OCI-LY1 (cell line): ENCODE measurements at regions not wholly inside any gene's neighbourhood (a gene's known extent, or its start where the extent isn't known, plus 50 kb on each side); places are given as distances from the start of the nearest gene placed in this dataset.

Experiments used
- H2AFZ ChIP-seq: fragments of 200-600 bp; sonication (generic), shearing (Covaris generic); 2 replicates; pipeline ENCODE4 v1.6.0; 2014; ENCODE audit warnings: antibody characterized with exemption, mild to moderate bottlenecking, low read length
- H3F3A ChIP-seq: fragments of 200-600 bp; sonication (generic), shearing (Covaris generic); 2 replicates; pipeline ENCODE4 v1.6.0; 2014; ENCODE audit warnings: mild to moderate bottlenecking, antibody characterized with exemption, low read length, moderate library complexity; ENCODE audit not compliant: insufficient read depth
- H3K27ac ChIP-seq: fragments of 200-600 bp; sonication (generic); 2 replicates; pipeline ENCODE4 v1.5.1; 2014; ENCODE audit warnings: low read length, mixed run types, mild to moderate bottlenecking, low read depth; ENCODE audit not compliant: poor library complexity, severe bottlenecking
- H3K27me3 ChIP-seq: fragments of 200-600 bp; sonication (generic); 2 replicates; pipeline ENCODE4 v1.6.0; 2014; ENCODE audit warnings: antibody characterized with exemption, mild to moderate bottlenecking, low read length, moderate library complexity; ENCODE audit not compliant: insufficient read depth
- H3K36me3 ChIP-seq: fragments of 200-600 bp; sonication (generic); 2 replicates; pipeline ENCODE4 v1.6.1; 2014; ENCODE audit warnings: mild to moderate bottlenecking, antibody characterized with exemption, low read length, moderate library complexity, mixed read lengths; ENCODE audit not compliant: insufficient read depth
- H3K4me1 ChIP-seq: fragments of 200-600 bp; sonication (generic); 2 replicates; pipeline ENCODE4 v1.5.1; 2014; ENCODE audit warnings: mild to moderate bottlenecking, low read length, moderate library complexity; ENCODE audit not compliant: insufficient read depth, severe bottlenecking
- H3K4me2 ChIP-seq: fragments of 200-600 bp; sonication (generic), shearing (Covaris generic); 2 replicates; pipeline ENCODE4 v1.6.1; 2014; ENCODE audit warnings: low read length
- H3K4me3 ChIP-seq: fragments of 200-600 bp; sonication (generic); 2 replicates; pipeline ENCODE4 v1.5.1; 2014; ENCODE audit warnings: low read length, low read depth, mild to moderate bottlenecking, mixed read lengths; ENCODE audit not compliant: poor library complexity, severe bottlenecking
- H3K79me2 ChIP-seq: fragments of 200-600 bp; shearing (Covaris generic); 2 replicates; pipeline ENCODE4 v1.6.1; 2016; ENCODE audit warnings: mixed run types, low read length, mixed read lengths; ENCODE audit not compliant: insufficient read depth
- H3K9ac ChIP-seq: fragments of 200-600 bp; sonication (generic), shearing (Covaris generic); 2 replicates; pipeline ENCODE4 v1.6.1; 2014; ENCODE audit warnings: mild to moderate bottlenecking, low read length, mixed read lengths
- H3K9me2 ChIP-seq: fragments of 200-600 bp; sonication (generic), shearing (Covaris generic); 2 replicates; pipeline ENCODE4 v1.6.1; 2014; ENCODE audit warnings: low read depth, mild to moderate bottlenecking, low read length, mixed read lengths
- H3K9me3 ChIP-seq: fragments of 200-600 bp; shearing (Covaris generic); 2 replicates; pipeline ENCODE4 v1.6.1; 2014; ENCODE audit warnings: low read length, mixed read lengths
- H4K20me1 ChIP-seq: fragments of 200-600 bp; sonication (generic), shearing (Covaris generic); 2 replicates; pipeline ENCODE4 v1.6.0; 2016; ENCODE audit warnings: mild to moderate bottlenecking, low read length; ENCODE audit not compliant: insufficient read depth
- EZH2 ChIP-seq: fragments of 200-600 bp; sonication (generic), shearing (Covaris generic); IDR thresholded peaks from 2 replicates; pipeline ENCODE4 v1.8.0; 2017; ENCODE audit warnings: borderline replicate concordance, mixed run types, mild to moderate bottlenecking, antibody characterized with exemption, low read length, moderate library complexity, mixed read lengths
- TF ChIP-seq, protein P1 (sequence below): fragments of 200-600 bp; sonication (generic), shearing (Covaris generic); IDR thresholded peaks from 2 replicates; pipeline ENCODE4 v1.5.1; 2017; ENCODE audit warnings: mild to moderate bottlenecking, antibody characterized with exemption, low read length, moderate library complexity, mixed read lengths

DNA sequence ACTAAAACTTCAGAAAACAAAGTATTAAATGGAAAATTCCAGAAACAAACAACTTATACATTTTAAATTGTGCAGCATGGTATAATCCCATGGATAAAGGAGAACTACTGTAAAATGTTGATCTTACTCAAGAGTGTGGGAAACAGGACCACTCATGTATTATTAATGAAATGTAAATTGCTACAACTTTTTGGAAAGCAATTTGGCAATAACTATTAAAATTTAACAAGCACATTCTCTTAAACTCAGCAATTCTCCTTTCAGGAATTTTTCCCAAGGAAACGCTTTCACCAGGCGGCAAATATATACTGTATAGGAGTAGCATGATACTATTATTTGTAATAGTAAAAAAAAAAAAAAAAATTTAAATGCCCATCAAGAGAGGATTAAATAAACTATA, 284.5 kb upstream of the AMIGO2 start:
- H3F3A ChIP-seq = no peaks in the 10 kb centered on the region
- peak overlapping the region; percentile 91 for H3K27ac ChIP-seq
- H4K20me1 ChIP-seq = no peaks in the 10 kb centered on the region
- 0 out of 2 replicates have a peak overlapping the region, but pooled peaks have one; percentile 15 for H3K4me2 ChIP-seq
- no peak overlapping the region for H3K4me3 ChIP-seq
- H3K27me3 ChIP-seq = no peaks in the 10 kb centered on the region
- H3K4me1 ChIP-seq = peaks cover 74% of the 10 kb centered on the region
- H3K9me3 ChIP-seq = peaks cover 12% of the 10 kb centered on the region
- no peaks in the 10 kb centered on the region for H3K36me3 ChIP-seq
- H3K79me2 ChIP-seq = no peaks in the 10 kb centered on the region
- no peak overlapping the region for H2AFZ ChIP-seq
- peak overlapping the region; percentile 35; the same call in 1 of the 2 replicates for H3K9ac ChIP-seq
- no peak for TF ChIP-seq EZH2
- TF ChIP-seq, protein P1, sequence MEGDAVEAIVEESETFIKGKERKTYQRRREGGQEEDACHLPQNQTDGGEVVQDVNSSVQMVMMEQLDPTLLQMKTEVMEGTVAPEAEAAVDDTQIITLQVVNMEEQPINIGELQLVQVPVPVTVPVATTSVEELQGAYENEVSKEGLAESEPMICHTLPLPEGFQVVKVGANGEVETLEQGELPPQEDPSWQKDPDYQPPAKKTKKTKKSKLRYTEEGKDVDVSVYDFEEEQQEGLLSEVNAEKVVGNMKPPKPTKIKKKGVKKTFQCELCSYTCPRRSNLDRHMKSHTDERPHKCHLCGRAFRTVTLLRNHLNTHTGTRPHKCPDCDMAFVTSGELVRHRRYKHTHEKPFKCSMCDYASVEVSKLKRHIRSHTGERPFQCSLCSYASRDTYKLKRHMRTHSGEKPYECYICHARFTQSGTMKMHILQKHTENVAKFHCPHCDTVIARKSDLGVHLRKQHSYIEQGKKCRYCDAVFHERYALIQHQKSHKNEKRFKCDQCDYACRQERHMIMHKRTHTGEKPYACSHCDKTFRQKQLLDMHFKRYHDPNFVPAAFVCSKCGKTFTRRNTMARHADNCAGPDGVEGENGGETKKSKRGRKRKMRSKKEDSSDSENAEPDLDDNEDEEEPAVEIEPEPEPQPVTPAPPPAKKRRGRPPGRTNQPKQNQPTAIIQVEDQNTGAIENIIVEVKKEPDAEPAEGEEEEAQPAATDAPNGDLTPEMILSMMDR = no peak
- H3K9me2 ChIP-seq = no peaks in the 10 kb centered on the region

DNA sequence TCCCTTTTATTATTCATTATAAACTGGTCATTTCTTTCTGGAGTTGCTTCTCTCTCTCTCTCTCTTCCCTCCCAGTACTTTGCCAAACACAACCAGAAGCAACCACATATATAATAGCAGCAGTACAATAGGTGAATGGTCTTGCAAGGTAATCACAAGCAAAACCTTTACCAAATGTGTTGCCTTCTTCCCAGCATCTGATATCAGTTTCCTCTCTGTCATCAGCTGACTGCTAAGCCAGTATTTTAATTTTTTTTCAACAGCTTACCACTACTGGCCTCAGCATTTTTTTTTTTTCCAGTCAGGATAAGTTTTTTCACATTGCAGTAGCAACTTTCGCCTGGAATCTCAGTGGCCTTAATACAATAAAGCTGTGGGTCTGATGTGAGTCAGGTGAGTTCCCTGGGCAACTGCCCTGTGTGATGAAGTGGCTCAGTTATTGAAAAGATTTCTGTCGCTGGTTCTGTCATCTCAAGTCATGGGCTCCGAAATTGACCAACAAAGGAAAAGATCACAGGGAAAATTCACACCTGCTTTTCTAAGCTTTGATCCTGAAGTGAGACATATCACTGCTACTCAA, 282.5 kb upstream of the AMIGO2 start:
- H3K27me3 ChIP-seq = no peaks in the 10 kb centered on the region

DNA sequence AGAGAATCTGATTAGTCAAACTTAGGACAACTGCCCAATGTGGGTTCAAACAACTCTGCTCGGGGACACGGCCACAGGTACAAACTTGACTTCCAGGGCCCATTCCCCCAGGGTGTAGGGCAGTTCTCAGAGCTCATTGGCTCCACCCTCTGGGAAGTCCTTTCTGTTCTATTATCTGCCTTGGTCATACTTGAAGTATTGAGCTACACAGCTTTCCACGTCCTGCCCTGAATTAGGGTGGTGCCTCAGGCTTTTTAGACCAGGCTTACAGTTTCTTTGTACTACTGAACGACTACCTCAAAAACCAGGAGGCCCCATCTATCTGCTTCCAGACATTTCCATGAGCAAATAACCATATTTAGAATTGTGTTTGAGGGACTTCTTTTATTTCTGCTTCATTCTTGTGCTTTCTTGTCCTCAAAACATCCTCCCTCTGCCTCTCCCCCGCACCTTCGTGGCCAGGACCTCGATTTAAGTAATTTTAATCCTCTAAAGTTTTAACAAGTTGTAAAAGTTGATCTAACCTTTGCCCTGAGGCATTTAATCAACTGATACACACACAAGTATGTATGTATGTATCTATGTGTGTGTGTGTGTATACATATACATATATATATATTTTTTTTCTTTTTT, 281.7 kb upstream of the AMIGO2 start:
- no peaks in the 10 kb centered on the region for H4K20me1 ChIP-seq
- no peak overlapping the region for H2AFZ ChIP-seq
- no peaks in the 10 kb centered on the region for H3K27me3 ChIP-seq
- no peaks in the 10 kb centered on the region for H3K36me3 ChIP-seq
- peak overlapping the region; percentile 42 for H3K4me3 ChIP-seq
- H3K9me3 ChIP-seq = no peaks in the 10 kb centered on the region
- H3K4me1 ChIP-seq = peaks cover 82% of the 10 kb centered on the region
- H3K79me2 ChIP-seq = no peaks in the 10 kb centered on the region
- no peak for TF ChIP-seq EZH2
- TF ChIP-seq, protein P1 = peak; percentile 39; the same call in 1 of the 2 replicates
- peak overlapping the region; percentile 91 for H3K27ac ChIP-seq
- peak overlapping the region; percentile 67 for H3K4me2 ChIP-seq
- no peaks in the 10 kb centered on the region for H3F3A ChIP-seq
- H3K9ac ChIP-seq = peak overlapping the region; percentile 54
- no peaks in the 10 kb centered on the region for H3K9me2 ChIP-seq

More for the DNA sequence above, 282.5 kb upstream of the AMIGO2 start:
- no peaks in the 10 kb centered on the region for H4K20me1 ChIP-seq
- H3K9ac ChIP-seq = peak overlapping the region; percentile 54
- no peaks in the 10 kb centered on the region for H3K36me3 ChIP-seq
- H2AFZ ChIP-seq = no peak overlapping the region
- H3K9me2 ChIP-seq = no peaks in the 10 kb centered on the region
- peaks cover 77% of the 10 kb centered on the region for H3K4me1 ChIP-seq
- peak overlapping the region; percentile 91 for H3K27ac ChIP-seq
- H3K79me2 ChIP-seq = no peaks in the 10 kb centered on the region
- TF ChIP-seq, protein P1 = no peak
- TF ChIP-seq EZH2 = no peak
- H3F3A ChIP-seq = no peaks in the 10 kb centered on the region
- peak overlapping the region; percentile 21 for H3K4me2 ChIP-seq
- no peak overlapping the region for H3K4me3 ChIP-seq
- H3K9me3 ChIP-seq = no peaks in the 10 kb centered on the region
